G401.6 (cell line): ENCODE measurements at regions not wholly inside any gene's neighbourhood (a gene's known extent, or its start where the extent isn't known, plus 50 kb on each side); places are given as distances from the start of the nearest gene placed in this dataset.
"Not testable (repeated sequence)": the region's sequence is repeated elsewhere in the genome, so short reads cannot be mapped to it uniquely, and the experiment has no call there.

Source experiments
- FAIRE-seq: peaks from 2 replicates; lab custom pipeline; 2012; peaks lifted over from hg19 to GRCh38; lab: Jason Lieb, UNC

GRCh38 chr10:53430974-53431373 is 658.4 kb upstream of the MBL2 start:
- no peak for FAIRE-seq

- FAIRE-seq, result no peak
These were observed 657.7 kb upstream of the MBL2 start for GRCh38 chr10:53430127-53430891.

- no peak for FAIRE-seq
These were observed 649.8 kb upstream of the MBL2 start for GRCh38 chr10:53422223-53422888.

GRCh38 chr10:53412651-53413050 is 640.1 kb upstream of the MBL2 start:
- no peak for FAIRE-seq

GRCh38 chr10:53406532-53406931 is 633.9 kb upstream of the MBL2 start:
- FAIRE-seq, result no peak

GRCh38 chr10:53403688-53404087 is 631.1 kb upstream of the MBL2 start:
- no peak for FAIRE-seq

- no peak for FAIRE-seq
These were observed 630.0 kb upstream of the MBL2 start for GRCh38 chr10:53402594-53402993.

GRCh38 chr10:53401536-53401935 is 629.0 kb upstream of the MBL2 start:
- FAIRE-seq, result no peak

- FAIRE-seq, result no peak
These were observed 624.3 kb upstream of the MBL2 start for GRCh38 chr10:53396876-53397275.

- no peak for FAIRE-seq
These were observed 622.9 kb upstream of the MBL2 start for GRCh38 chr10:53395449-53395848.

GRCh38 chr10:53387562-53387961 is 615.0 kb upstream of the MBL2 start:
- FAIRE-seq, result no peak

- FAIRE-seq, result no peak
These were observed 610.0 kb upstream of the MBL2 start for GRCh38 chr10:53382543-53382942.

- no peak for FAIRE-seq
These were observed 607.4 kb upstream of the MBL2 start for GRCh38 chr10:53379956-53380355.

- FAIRE-seq, result no peak
These were observed 597.8 kb upstream of the MBL2 start for GRCh38 chr10:53370347-53370746.

GRCh38 chr10:53361936-53362335 is 589.4 kb upstream of the MBL2 start:
- FAIRE-seq, result no peak

- no peak for FAIRE-seq
These were observed 588.7 kb upstream of the MBL2 start for GRCh38 chr10:53361281-53361680.

- FAIRE-seq, result not testable (repeated sequence)
These were observed 586.4 kb upstream of the MBL2 start for GRCh38 chr10:53358978-53359377.

GRCh38 chr10:53358536-53358935 is 586.0 kb upstream of the MBL2 start:
- no peak for FAIRE-seq

- FAIRE-seq, result no peak
These were observed 585.0 kb upstream of the MBL2 start for GRCh38 chr10:53357587-53357986.

GRCh38 chr10:53356616-53357349 is 584.2 kb upstream of the MBL2 start:
- FAIRE-seq, result no peak

GRCh38 chr10:53342531-53342930 is 569.9 kb upstream of the MBL2 start:
- not testable (repeated sequence) for FAIRE-seq

- FAIRE-seq, result not testable (repeated sequence)
These were observed 565.6 kb upstream of the MBL2 start for GRCh38 chr10:53338199-53338598.

GRCh38 chr10:53335803-53336422 is 563.3 kb upstream of the MBL2 start:
- not testable (repeated sequence) for FAIRE-seq
